Smooth muscle cell (in vitro differentiated cells): ENCODE measurements at regions not wholly inside any gene's neighbourhood (a gene's known extent, or its start where the extent isn't known, plus 50 kb on each side); places are given as distances from the start of the nearest gene placed in this dataset.

Experiments
- DNase-seq: peaks from one replicate; lab custom pipeline; 2025; ENCODE audit not compliant: unreplicated experiment; lab: John Stamatoyannopoulos, UW
- H2AFZ ChIP-seq: fragments of 200-600 bp; sonication (generic); 2 replicates; pipeline ENCODE4 v1.6.0; 2016; ENCODE audit warnings: antibody characterized with exemption, low read depth, mild to moderate bottlenecking
- H3F3A ChIP-seq: fragments of 200-600 bp; sonication (generic); 2 replicates; pipeline ENCODE4 v1.6.0; 2017; ENCODE audit warnings: antibody characterized with exemption, low read depth
- H3K27ac ChIP-seq: fragments of 200-600 bp; sonication (generic); 2 replicates; pipeline ENCODE4 v1.5.1; 2016; ENCODE audit warnings: low read depth, mild to moderate bottlenecking
- H3K27me3 ChIP-seq: fragments of 200-600 bp; sonication (generic); 2 replicates; pipeline ENCODE4 v1.6.1; 2016; ENCODE audit warnings: low read depth, mild to moderate bottlenecking
- H3K36me3 ChIP-seq: fragments of 200-600 bp; sonication (generic); 2 replicates; pipeline ENCODE4 v1.5.1; 2016; ENCODE audit warnings: low read depth
- H3K4me1 ChIP-seq: fragments of 200-600 bp; sonication (generic); 2 replicates; pipeline ENCODE4 v1.5.1; 2016; ENCODE audit warnings: low read depth
- H3K4me2 ChIP-seq: fragments of 200-600 bp; sonication (generic); 2 replicates; pipeline ENCODE4 v1.6.0; 2016; ENCODE audit warnings: mild to moderate bottlenecking
- H3K4me3 ChIP-seq: fragments of 200-600 bp; sonication (generic); 2 replicates; pipeline ENCODE4 v1.5.1; 2016; ENCODE audit warnings: mild to moderate bottlenecking
- H3K79me2 ChIP-seq: fragments of 200-600 bp; sonication (generic); 2 replicates; pipeline ENCODE4 v1.6.0; 2016; ENCODE audit warnings: low read depth, mild to moderate bottlenecking
- H3K9ac ChIP-seq: fragments of 200-600 bp; sonication (generic); 2 replicates; pipeline ENCODE4 v1.6.0; 2016; ENCODE audit warnings: low read depth
- H3K9me3 ChIP-seq: fragments of 200-600 bp; sonication (generic); replicated peaks from 2 replicates; pipeline ENCODE4 v1.5.1; 2016; ENCODE audit warnings: low read depth
- H4K20me1 ChIP-seq: fragments of 200-600 bp; sonication (generic); 2 replicates; pipeline ENCODE4 v1.6.0; 2016; ENCODE audit warnings: low read depth
- WGBS: methylation state at CpG from one replicate; pipeline ENCODE4 v1.1.7; 2016; ENCODE audit warnings: low lambda C conversion rate; 5-methylcytosine and 5-hydroxymethylcytosine counted together
- TF ChIP-seq, protein P1 (sequence below): fragments of 200-600 bp; sonication (generic); IDR thresholded peaks from 2 replicates; pipeline ENCODE4 v1.5.1; 2017; ENCODE audit warnings: borderline replicate concordance, mild to moderate bottlenecking, antibody characterized with exemption; ENCODE audit not compliant: insufficient read depth, poor library complexity, severe bottlenecking

DNA sequence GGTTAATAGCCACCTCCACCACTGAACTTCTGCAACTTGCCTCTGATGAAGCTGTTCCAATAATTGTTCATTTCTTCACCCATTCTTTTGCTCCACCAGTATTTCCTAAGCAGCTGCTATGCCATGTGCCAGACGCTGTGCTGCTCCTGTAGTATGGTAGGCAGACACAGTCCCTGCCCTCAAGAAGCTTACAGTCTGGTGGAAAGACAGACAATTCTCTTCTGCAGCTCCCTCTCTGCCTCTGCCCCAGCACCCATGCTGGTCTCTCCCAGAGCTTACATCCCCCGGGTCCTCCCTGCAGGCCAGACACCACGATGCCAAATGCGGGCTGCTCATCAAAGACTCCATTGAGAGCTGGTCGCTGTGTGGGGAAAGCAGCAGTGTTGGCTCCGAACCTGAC is 111.6 kb upstream of the ESRRB start:
- no peaks in the 10 kb centered on the region for H3K9me3 ChIP-seq
- H3K4me3 ChIP-seq, result no peak overlapping the region
- no peak overlapping the region for H3K9ac ChIP-seq
- no peaks in the 10 kb centered on the region for H3K79me2 ChIP-seq
- TF ChIP-seq, protein P1, sequence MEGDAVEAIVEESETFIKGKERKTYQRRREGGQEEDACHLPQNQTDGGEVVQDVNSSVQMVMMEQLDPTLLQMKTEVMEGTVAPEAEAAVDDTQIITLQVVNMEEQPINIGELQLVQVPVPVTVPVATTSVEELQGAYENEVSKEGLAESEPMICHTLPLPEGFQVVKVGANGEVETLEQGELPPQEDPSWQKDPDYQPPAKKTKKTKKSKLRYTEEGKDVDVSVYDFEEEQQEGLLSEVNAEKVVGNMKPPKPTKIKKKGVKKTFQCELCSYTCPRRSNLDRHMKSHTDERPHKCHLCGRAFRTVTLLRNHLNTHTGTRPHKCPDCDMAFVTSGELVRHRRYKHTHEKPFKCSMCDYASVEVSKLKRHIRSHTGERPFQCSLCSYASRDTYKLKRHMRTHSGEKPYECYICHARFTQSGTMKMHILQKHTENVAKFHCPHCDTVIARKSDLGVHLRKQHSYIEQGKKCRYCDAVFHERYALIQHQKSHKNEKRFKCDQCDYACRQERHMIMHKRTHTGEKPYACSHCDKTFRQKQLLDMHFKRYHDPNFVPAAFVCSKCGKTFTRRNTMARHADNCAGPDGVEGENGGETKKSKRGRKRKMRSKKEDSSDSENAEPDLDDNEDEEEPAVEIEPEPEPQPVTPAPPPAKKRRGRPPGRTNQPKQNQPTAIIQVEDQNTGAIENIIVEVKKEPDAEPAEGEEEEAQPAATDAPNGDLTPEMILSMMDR, result no peak
- H2AFZ ChIP-seq, result no peak overlapping the region
- DNase-seq, result no peak
- H3K36me3 ChIP-seq, result no peaks in the 10 kb centered on the region
- H3F3A ChIP-seq, result no peaks in the 10 kb centered on the region
- peaks cover 12% of the 10 kb centered on the region for H3K4me1 ChIP-seq
- peaks cover 10% of the 10 kb centered on the region for H3K27me3 ChIP-seq
- no peak overlapping the region for H3K4me2 ChIP-seq
- no peaks in the 10 kb centered on the region for H4K20me1 ChIP-seq
- WGBS, result 95% methylated on average over 6 of the region's 6 CpGs
- H3K27ac ChIP-seq, result no peak overlapping the region

DNA sequence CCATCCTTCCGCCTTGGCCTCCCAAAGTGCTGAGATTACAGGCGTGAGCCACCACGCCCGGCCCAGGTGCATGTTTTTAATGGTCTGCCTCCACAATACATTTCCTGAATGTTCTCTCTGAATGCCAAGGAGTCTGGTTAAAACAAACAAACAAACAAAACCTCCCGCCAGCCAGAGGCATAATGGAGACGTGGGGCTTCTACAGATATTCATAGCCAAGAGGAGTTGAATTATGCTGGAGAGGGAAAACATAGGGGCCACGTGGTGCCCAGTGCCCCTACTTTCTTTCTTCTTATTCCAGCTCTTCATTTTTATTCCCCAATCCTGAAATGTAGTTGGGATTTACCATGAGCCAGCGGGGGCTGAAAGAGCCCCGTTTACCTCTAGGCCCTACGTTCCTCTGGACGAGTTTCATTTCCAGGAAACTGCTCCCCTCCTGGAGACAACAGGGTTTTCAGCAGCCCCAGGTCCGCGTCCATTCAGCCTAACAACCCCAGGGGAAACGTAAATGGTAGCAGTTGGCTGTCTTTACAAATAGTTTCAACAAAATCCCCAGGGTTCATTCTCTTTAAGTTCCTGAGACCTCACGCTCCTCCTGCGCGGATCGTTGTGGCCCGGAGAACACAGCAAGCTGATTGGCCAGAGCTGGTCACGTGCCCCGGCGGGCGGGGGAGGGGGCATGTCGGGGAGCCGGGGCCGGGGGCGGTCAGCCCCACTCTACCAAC is 108.5 kb upstream of the ESRRB start:
- Histone ChIP-seq H3K4me2 (peak overlapping the region; percentile 79), H3K4me1 (no peaks in the 10 kb centered on the region), H3K79me2 (no peaks in the 10 kb centered on the region), H2AFZ (peak overlapping the region; percentile 66), H4K20me1 (no peaks in the 10 kb centered on the region), H3K9me3 (no peaks in the 10 kb centered on the region), H3K36me3 (no peaks in the 10 kb centered on the region), H3K27ac (no peak overlapping the region), H3K9ac (no peak overlapping the region), H3K27me3 (peaks cover 26% of the 10 kb centered on the region), H3K4me3 (peak overlapping the region; percentile 43), H3F3A (no peaks in the 10 kb centered on the region)
- TF ChIP-seq, protein P1, result no peak
- DNase-seq, result no peak
- 46% methylated on average over 27 of the region's 27 CpGs for WGBS

DNA sequence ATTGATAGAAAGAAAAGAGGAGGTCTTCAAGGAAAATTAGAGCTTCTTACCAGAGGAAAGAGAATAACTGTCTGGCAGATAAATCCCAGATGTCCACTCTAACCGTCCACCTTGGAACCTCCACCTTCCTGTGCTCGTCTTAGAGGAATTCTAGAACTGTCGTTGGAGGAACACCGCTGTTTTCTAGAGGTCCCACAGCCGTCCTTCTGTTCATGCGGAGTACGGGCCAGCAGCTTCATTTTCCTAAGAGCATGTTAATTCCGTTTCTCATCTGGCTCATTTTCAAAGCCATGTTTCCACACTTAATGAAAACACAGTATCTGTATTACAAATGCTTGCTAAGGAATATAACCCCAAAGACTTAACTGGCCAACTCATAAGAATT is 107.9 kb upstream of the ESRRB start:
- no peaks in the 10 kb centered on the region for H4K20me1 ChIP-seq

More for the DNA sequence above, 107.9 kb upstream of the ESRRB start:
- Histone ChIP-seq H3K27me3 (peaks cover 26% of the 10 kb centered on the region), H3K4me1 (no peaks in the 10 kb centered on the region), H2AFZ (peak overlapping the region; percentile 66), H3K4me3 (peak overlapping the region; percentile 43), H3K4me2 (peak overlapping the region; percentile 79), H3K36me3 (no peaks in the 10 kb centered on the region), H3K9ac (no peak overlapping the region), H3F3A (no peaks in the 10 kb centered on the region), H3K27ac (no peak overlapping the region), H3K79me2 (no peaks in the 10 kb centered on the region), H3K9me3 (no peaks in the 10 kb centered on the region)
- no peak for DNase-seq
- TF ChIP-seq, protein P1, result no peak
- 69% methylated on average over 8 of the region's 8 CpGs for WGBS
